GM12891 (cell line): ENCODE measurements at regions not wholly inside any gene's neighbourhood (a gene's known extent, or its start where the extent isn't known, plus 50 kb on each side); places are given as distances from the start of the nearest gene placed in this dataset.

Experiments used
- DNase-seq: peaks from one replicate; pipeline ENCODE4 v3.0.0; 2011; ENCODE audit warnings: low spot score; ENCODE audit not compliant: insufficient read length
- FAIRE-seq: peaks from 2 replicates; lab custom pipeline; 2011; peaks lifted over from hg19 to GRCh38; lab: Jason Lieb, UNC
- PAX5 ChIP-seq: IDR thresholded peaks from 2 replicates; pipeline ENCODE4 v1.6.1; 2011; ENCODE audit warnings: low read length, moderate library complexity, mild to moderate bottlenecking; ENCODE audit not compliant: insufficient read depth, severe bottlenecking
- POLR2A ChIP-seq: IDR thresholded peaks from 2 replicates; pipeline ENCODE4 v1.6.1; 2011; ENCODE audit warnings: low read depth, low read length, control low read depth
- POLR2AphosphoS5 ChIP-seq: IDR thresholded peaks from 2 replicates; pipeline ENCODE4 v1.6.1; 2011; ENCODE audit warnings: low read depth, low read length, control low read depth
- POU2F2 ChIP-seq: IDR thresholded peaks from 2 replicates; pipeline ENCODE4 v1.6.1; 2011; ENCODE audit warnings: low read depth, mild to moderate bottlenecking, control low read depth, low read length, moderate library complexity
- SPI1 ChIP-seq: IDR thresholded peaks from 2 replicates; pipeline ENCODE4 v1.6.1; 2011; ENCODE audit warnings: low read depth, low read length, control low read depth
- TAF1 ChIP-seq: IDR thresholded peaks from 2 replicates; pipeline ENCODE4 v1.6.1; 2011; ENCODE audit warnings: low read depth, low read length, control low read depth

DNA sequence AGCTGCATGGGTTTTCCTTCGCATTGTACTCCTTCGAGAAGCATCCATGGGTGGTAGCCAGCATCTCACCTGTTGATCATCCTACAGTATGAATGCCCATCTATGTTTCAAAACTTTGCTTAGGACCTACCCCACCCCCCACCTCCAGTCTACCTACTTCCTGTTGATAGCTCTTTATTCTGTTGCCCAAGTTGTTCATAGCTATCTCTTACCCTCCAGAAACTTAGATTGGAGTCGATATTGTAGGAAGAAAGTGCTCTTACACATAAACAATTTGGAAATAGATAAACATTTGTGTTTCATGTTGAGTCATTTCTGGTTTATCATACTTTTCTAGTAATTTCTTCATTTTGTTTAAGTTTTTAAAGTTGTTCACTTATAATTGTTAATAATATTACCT, 90.1 kb downstream of the FAS start:
- TF ChIP-seq POU2F2 (no peak), SPI1 (no peak), POLR2AphosphoS5 (no peak), POLR2A (no peak), TAF1 (no peak), PAX5 (no peak)
- no peak for FAIRE-seq
- DNase-seq, result no peak

DNA sequence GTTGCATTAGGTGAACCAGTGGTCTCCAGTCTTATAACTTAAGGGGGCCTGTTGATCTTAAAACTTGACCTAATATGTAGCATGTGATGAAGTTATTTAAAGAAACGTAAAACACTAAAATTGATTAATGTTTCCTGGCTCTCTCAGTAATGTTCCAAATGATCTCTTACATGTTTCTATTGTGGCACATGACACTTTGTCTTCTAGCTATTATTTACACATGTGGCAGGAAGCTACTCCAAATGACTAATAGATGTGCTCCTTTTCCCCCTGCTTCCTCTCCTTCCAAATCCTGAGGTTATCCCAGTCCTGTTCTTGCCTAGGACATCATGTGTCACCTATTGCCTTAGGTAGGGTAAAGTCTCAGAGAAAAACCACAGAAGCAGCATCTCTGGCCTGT, 89.4 kb downstream of the FAS start:
- DNase-seq, result no peak
- TF ChIP-seq TAF1 (no peak), POLR2A (no peak)
- FAIRE-seq, result no peak

DNA sequence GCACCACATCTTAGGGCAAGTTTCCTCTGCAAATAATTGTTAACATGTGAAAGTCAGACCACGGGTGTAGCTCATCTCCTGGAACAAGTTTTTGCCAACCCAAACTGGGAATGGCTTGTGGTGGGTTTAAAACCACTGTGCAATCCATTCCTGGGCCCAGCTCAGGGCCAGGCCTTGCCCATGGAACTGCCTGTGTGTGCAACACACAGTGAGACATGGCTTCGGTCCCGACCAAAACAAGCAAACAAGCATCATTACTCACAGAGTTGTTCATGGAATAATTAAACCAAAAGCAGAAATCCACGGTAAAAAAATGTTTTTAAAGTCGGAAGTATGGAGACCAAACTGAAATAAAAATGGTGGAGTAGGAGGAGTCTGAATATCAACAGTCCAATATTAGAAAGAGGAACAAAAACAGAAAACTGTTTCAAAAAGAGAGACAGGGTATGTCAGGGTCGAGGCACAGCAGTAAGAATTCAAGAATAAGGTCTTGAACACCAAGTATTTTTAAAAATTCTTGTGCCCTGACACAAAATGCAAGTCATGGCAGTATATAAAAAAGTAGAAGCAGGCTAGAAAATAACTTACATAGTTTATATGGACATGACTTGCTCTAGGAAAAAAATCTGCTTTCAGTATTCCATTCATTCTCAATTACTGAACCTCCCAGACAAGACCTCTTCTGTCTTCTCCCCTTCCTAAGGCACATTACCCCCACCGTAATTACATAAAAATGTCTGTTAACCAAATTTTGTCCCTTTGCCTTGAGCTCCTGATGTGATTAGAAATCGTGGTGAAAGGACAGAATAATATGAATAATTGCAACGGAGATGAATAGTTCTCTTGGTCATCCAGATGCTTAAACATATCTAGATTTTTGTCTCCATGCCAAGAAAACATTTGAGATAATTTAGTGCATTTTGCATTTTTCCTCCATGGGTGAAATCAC, 88.4 kb downstream of the FAS start:
- FAIRE-seq, result peak; percentile 55
- no peak for DNase-seq
- TF ChIP-seq SPI1 (no peak), POLR2A (no peak)

DNA sequence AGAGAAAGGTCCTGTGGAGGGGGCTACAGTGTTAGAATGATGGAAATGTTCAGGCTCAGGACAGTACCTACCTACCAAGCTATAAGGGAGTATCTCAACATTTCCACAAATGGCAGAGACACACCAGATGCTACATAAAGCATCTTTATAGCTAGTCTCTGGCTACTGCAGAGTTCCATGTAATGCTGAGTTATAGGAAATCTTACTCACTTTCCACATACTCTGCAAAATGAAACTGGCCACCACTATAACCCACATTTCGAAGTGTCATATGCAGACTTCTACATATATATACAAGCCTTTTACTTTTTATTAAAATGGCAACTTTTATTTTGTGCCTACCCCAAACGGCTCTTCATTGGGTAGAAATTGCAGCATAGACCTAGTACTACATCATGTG, 85.5 kb downstream of the FAS start:
- FAIRE-seq (no peak), DNase-seq (no peak)
- no peak for TF ChIP-seq POLR2A
- TF ChIP-seq TAF1, result no peak
- TF ChIP-seq SPI1, result no peak
- no peak for TF ChIP-seq POLR2AphosphoS5
- no peak for TF ChIP-seq POU2F2
- TF ChIP-seq PAX5, result no peak

DNA sequence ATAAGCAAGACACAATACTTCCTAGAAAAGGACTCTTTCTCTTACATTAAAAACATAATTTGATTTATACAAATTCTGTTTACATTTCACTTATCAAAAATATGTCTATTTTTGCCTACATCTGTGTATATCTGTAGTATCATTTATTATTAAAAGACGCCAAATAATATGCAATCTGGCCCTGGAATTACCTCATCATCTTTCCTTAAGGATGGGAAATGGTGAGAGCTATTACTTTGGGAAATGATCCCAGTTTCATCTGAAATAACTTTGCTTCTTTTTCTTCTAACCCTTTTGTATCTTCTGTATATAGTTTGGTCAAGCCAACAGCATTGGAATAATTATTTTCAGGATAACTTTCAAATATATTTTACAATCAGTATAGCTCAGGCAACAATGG, 85.0 kb downstream of the FAS start:
- no peak for FAIRE-seq
- TF ChIP-seq POLR2AphosphoS5 (no peak), SPI1 (no peak), PAX5 (no peak), POLR2A (no peak), POU2F2 (no peak), TAF1 (no peak)
- DNase-seq, result no peak

DNA sequence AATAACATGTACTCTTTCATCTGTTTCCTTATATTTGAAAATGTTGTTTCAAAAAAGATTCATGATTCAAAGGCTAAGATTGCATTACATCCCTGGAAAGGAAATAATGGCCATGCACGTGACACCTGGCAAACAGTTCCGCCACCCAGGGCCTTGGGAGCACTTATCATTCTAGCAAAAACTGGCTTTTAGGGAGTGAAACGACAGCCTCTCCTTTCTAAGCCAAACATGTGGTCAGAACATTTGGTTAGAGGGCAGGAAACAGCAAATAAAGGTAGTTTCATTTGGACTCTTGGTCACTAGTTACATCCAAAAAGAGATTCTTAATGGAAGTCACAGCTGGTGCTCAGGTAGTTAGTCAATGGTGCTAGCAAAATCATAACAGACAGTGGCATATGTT, 83.5 kb downstream of the FAS start:
- TF ChIP-seq TAF1 (no peak), POU2F2 (no peak), SPI1 (no peak), POLR2AphosphoS5 (no peak), PAX5 (no peak), POLR2A (no peak)
- FAIRE-seq, result no peak
- no peak for DNase-seq

DNA sequence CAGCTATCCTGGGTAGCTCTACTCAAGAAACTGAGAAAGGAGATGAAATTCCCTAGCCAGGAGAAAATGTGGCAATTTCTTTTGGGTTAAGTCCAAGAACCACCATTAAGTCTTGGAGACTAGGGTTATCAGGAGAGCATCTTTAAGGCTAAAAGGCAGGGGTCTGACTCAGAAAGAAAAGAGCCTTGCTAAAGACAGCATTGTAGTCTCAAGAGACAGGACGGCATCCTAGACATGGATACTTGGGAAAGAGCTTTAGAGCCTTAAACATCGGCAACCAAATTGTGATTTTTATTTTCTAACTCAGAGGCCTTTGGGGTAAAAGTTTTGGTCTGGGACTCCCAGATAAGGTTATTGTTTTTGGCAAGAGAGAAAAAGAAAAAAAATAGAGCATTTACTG, 83.1 kb downstream of the FAS start:
- FAIRE-seq (no peak), DNase-seq (no peak)
- TF ChIP-seq POLR2A (no peak), POLR2AphosphoS5 (no peak), SPI1 (no peak), POU2F2 (no peak), TAF1 (no peak), PAX5 (no peak)

DNA sequence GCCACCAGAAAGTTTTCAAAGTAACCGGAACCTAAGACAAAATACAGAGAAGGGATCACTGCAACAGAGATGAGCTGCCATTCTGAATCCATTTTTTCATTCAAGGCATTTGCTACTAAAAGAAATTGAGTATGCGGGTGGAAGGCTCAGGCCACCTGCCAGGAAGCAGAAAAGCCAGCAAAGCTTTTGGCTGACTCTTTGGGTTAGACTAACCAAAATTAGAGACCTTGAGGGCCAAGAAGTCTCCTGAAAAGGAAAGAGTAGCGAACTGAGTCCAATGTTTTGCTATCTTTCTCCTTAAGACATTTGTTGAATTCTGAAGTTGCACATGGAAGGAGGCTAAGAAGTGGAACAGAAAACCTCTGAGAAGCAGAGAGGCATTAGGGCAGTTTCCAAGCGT, 79.0 kb downstream of the FAS start:
- FAIRE-seq (no peak), DNase-seq (no peak)

More for the DNA sequence above, 79.0 kb downstream of the FAS start:
- TF ChIP-seq POU2F2 (no peak), POLR2AphosphoS5 (no peak), POLR2A (no peak), PAX5 (no peak), SPI1 (no peak), TAF1 (no peak)
